Fibroblast of lung (primary cell): ENCODE measurements at regions not wholly inside any gene's neighbourhood (a gene's known extent, or its start where the extent isn't known, plus 50 kb on each side); places are given as distances from the start of the nearest gene placed in this dataset.

Source experiments
- CTCF ChIP-seq, 2 donors: IDR thresholded peaks in 1 of 2; conservative IDR thresholded peaks in 1 of 2; 1 replicate in 1 of 2; 2 replicates in 1 of 2; pipeline ENCODE4 v1.5.1; 2011 to 2012; ENCODE audit warnings: low read length in 2 of 2, control low read depth in 1 of 2, inconsistent platforms in 1 of 2, low read depth in 1 of 2, mild to moderate bottlenecking in 1 of 2
- EZH2 ChIP-seq: IDR thresholded peaks from 2 replicates; pipeline ENCODE4 v1.5.1; 2012; ENCODE audit warnings: low read length, control low read depth, mild to moderate bottlenecking; ENCODE audit errors: missing control alignments

DNA sequence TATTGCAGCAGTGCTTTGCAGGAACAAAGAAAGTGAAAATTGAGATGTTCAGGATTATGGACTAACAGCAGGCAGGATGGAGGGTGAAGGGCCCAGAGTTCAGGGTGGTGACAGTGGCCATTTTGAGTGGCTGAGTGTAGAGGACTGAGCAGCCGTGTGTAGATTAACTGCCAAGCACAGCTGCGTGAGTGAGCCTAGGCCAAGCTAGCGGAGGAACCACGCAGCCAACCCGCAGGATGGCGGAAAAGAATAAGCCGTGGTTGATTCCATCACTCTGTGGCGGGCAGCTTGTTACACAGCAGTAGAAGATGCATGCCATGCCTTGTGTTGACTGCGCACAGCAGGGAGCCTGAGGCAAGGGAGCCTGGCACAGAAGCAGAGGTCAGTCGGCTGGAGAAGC is 102.5 kb upstream of the KIF26B start:
- no peak for TF ChIP-seq CTCF (conservative IDR thresholded peaks at IDR 0.05 in 1 of 2, IDR thresholded peaks at IDR 0.05 in 1 of 2; ENCODE audit: low read depth in 1 of 2, low read length in 2 of 2)
- no peak for TF ChIP-seq EZH2
